ENCODE measurements at regions not wholly inside any gene's neighbourhood (a gene's known extent, or its start where the extent isn't known, plus 50 kb on each side); places are given as distances from the start of the nearest gene placed in this dataset.

DNA sequence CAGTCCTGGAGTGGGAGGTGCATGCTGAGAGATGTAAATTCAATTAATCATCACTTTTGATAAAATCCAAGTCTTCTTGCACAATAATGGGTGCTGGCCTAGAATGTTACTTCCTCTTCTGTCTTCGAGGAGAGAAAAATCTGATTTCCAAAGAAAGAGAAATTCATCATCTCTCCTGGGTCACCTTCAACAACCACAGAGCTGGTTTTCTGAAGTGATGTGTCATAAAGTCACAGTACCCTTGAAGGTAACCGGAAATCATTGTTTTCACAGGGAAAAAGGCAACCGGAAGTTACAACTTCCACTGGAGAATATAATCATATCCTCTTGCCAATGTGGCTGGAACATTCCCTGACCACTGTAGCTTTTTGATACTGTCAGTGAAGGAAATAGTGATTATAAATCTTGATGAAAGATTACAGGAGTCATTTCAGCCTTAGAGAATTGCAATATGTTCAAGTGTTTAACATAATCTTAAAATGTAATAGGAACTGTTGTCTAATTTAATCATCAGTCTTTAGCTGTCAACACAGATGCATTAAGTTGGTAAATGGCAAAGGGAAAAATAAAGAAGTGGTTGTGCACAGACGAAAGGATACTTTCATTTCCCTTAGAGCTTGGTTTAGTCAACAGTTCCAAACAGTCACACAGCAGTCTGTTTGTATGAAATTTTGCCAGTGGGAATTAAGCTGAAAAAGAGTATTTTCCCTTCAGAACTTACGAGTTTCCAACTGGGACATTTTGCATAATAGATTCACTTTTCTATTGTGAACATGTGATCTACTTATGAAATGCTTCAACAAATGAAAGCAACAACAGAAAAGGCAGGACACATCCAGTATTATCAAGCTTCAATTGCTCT is 106.5 kb upstream of the SLC4A7 start:
- no peak for DNase-seq (ENCODE audit: low spot score)

DNA sequence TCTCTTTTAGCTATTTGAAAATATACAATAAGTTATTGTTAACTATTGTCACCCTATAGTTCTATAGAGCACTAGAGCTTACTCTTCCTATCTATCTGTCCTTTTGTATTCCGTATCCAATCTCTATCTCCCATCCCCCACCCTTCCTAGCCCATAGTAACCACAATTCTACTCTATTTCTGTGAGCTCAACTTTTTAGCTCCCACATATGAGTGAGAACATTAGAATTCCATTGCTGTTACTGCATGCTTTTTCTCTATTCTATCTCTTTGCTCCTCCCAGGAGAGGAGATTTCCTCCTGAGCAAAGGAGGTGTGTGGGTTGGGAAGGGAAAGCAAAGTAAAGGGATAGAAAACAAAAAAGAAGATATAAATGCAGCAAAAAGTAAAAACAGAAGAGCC is 105.6 kb upstream of the SLC4A7 start:
- no peak for DNase-seq (ENCODE audit: low spot score)

GRCh38 chr3:27585429-27585828 is 101.2 kb upstream of the SLC4A7 start:
- no peak for DNase-seq (ENCODE audit: low spot score)

- no peak for DNase-seq (ENCODE audit: low spot score)
These were observed 100.7 kb upstream of the SLC4A7 start for GRCh38 chr3:27584874-27585273.

DNA sequence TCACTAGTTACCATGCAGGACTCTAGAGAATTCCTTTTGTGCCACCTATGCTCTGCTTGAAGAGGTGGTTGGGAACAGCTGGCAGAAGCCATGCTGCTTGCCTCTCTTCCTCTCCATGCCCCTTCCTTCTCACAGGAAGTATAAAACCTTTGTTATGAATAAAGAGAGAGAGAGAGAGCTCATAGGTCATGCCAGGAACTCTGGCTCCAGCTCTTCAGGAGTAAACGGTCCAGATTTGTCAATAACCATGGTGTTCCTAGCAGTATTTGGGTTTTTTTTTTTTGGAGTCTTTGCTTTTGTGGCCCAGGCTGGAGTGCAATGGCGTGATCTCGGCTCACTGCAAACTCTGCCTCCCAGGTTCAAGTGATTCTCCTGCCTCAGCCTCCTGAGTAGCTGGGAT is 97.7 kb upstream of the SLC4A7 start:
- DNase-seq (ENCODE audit: low spot score): no peak

DNA sequence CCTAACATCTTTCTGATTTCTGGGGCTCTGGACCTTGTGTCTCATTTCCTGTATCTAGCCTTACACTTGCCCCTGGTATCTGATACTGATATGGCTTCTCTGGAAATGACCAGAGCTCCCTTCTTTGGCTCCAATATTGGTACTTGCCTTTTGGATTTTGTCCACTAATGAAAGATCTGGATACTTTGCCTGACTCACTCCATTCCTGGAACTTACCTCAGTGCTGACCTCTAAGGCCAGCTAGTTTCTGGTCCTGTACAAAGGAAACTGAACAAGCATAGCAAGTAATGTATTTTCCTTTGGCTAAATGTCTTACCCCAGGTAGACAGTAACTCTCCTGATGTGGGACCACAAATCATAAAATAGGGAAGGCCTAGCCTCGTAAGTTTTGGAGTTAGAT is 93.8 kb upstream of the SLC4A7 start:
- no peak for DNase-seq (ENCODE audit: low spot score)

DNA sequence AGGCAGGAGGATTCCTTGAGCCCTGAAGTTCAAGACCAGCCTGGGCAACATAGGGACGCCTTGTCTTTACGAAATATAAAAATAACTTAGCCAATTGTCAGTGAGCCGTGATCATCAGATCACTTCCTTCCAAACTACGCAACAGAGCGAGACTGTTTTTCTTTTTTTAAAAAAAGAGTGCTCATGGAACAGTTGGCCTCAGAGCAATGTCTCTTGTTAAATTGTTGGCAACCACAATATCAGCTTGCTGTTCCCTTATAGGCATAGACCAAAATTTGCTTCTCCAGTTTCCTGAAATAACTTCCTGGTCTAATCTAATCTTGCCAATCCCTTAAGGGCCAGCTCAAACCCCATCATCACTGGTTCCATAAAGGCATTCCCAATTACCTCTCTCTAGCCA is 93.3 kb upstream of the SLC4A7 start:
- DNase-seq (ENCODE audit: low spot score): no peak

DNA sequence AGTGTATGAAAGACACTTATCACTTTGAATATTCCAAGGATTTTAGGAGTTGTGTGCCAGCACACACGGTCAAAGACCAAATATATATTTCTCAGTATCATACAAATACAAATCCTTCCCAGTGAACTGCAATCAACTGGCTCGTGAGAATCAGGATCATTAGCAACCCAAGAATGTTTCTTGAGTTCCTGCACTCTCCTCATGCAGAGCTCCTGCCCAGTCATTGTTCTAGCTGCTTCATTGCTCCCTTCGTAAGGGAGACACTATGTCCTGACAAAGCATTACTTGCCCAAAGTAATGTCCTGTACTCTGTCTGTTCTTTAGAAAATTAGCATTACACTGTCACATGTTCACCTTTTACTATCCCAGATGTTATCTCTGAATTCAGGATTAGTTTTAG is 92.0 kb upstream of the SLC4A7 start:
- no peak for DNase-seq (ENCODE audit: low spot score)

DNA sequence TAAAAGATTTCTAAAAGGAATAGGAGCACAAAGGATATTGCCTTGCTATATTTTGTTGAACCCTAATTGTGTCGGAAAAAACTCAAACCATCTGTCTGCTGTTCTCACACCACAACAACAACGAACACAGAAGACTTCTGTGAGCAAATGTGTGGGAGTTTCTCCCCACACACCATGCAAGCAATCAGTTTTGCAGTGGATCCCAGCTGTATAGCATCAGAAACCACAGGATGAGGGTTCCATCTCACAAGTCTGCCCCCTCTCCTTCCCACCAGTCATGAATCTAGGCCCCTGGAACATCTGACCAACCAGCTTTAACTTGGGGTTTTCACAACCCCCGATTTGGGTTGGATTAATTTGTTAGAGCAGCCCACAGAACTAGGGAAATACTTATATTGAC is 91.3 kb upstream of the SLC4A7 start:
- no peak for DNase-seq (ENCODE audit: low spot score)

GRCh38 chr3:27574438-27574795 is 90.2 kb upstream of the SLC4A7 start:
- DNase-seq (ENCODE audit: low spot score): no peak

DNA sequence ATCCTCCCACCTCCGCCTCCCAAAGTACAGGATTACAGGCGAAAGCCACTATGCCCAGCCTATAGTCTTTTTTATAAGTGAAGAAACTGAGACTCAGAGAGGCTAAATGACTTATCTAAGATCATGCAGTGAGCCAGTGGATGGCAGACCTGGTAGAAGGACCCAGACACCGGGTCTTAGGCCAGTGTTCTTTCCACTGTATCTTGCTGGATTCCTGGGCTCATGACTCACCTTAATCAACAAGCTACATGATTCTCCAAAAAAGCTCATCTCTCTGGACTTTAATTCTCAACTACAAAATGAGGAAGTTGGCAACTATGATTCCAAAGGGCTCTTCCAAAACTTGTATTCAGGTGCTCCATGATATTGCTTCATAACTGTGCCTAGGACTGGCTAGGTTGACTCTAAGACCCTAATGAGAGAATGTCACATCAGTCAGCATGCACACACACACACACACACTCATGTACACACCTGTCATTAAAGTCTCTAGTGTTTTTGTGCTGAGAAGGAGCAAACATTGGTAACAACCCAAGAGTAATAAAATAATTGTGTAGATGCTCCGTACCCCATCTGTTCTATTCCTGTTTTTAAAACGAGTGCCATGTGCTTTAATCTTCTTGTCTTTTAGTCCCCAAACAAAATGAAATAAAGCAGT is 89.7 kb upstream of the SLC4A7 start:
- DNase-seq (ENCODE audit: low spot score): no peak

GRCh38 chr3:27573138-27573537 is 89.0 kb upstream of the SLC4A7 start:
- no peak for DNase-seq (ENCODE audit: low spot score)

DNA sequence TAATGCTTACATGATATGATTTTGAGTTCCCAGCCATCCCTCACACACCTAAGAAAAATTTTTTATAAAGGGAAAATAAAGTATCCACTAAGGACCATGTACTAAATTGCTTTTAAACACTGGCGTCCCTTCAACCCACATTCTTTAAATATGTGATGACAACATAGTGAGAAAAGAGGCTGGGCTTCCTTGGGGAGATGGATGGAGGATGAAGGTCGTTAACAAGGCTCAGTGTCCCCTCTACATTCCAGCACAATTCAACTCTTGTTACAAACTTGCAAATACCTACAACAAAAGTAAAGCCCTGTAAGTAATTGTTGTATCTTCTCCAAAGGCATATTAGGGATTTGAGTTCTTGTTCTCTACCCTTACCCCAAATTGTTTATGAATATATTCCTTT is 87.2 kb upstream of the SLC4A7 start:
- no peak for DNase-seq (ENCODE audit: low spot score)

GRCh38 chr3:27570421-27571106 is 86.4 kb upstream of the SLC4A7 start:
- DNase-seq (ENCODE audit: low spot score): no peak

- no peak for DNase-seq (ENCODE audit: low spot score)
These were observed 84.2 kb upstream of the SLC4A7 start for GRCh38 chr3:27568393-27568792.

GRCh38 chr3:27567251-27567650 is 83.1 kb upstream of the SLC4A7 start:
- DNase-seq (ENCODE audit: low spot score): no peak

- no peak for DNase-seq (ENCODE audit: low spot score)
These were observed 81.1 kb upstream of the SLC4A7 start for GRCh38 chr3:27565201-27565852.

DNA sequence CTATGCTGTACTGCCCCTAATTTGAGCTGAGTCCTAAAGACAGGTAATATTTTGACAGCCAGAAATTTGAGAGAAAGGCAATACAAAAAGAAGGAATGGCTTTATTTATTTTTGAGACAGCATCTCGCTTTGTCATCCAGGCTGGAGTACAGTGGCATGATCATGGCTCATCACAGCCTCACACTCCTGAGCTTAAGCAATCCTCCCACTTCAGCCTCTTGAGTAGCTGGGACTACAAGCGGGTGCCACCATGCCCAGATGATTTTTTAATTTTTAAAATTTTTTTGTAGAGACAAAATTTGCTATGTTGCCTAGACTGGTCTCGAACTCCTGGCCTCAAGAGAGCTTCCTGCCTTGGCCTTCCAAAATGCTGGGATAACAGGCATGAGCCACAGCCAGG is 77.4 kb upstream of the SLC4A7 start:
- no peak for DNase-seq (ENCODE audit: low spot score)

DNA sequence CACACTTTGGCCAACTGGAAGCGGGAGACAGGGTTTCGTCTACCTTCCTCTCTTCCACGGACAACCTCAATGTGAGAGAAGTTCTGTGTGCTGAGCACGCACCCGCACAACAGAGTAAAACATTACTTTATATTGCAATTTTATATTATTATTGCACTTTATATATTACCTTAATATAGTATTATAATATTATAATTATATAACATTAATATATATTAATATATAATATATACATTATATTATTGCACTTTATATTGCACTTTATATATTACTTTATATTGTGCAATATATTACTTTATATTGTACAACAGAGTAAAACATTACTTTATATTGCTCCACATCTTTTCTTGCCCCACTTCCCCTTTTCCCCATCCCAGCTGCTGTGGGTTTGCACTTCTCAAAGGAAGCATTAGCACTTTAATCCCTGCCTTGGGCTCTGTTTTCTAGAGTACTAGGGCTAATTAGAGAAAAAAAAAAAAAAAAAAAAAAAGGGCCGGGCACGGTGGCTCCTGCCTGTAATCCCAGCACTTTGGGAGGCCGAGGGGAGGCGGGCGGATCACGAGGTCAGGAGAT is 76.4 kb upstream of the SLC4A7 start:
- DNase-seq (ENCODE audit: low spot score): no peak

DNA sequence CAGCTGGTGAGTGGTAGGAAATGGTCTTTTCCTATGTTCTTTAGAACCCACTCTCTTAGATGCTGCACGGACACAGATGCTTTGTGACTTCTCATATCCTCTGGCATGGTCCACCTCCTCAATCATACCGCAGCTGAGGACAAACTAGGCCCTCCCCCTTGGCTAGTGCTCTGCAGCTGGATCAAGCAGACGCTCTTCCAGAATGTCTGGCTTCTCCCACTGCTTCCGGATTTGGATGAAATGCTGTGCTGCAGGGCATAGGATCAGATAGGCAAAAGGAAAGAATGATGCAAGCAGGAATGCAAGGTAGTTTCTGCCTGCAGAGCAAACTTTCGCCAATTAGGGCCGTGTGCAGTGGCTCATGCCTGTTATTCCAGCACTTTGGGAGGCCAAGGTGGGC is 75.7 kb upstream of the SLC4A7 start:
- no peak for DNase-seq (ENCODE audit: low spot score)

- no peak for DNase-seq (ENCODE audit: low spot score)
These were observed 75.2 kb upstream of the SLC4A7 start for GRCh38 chr3:27559381-27559780.

DNA sequence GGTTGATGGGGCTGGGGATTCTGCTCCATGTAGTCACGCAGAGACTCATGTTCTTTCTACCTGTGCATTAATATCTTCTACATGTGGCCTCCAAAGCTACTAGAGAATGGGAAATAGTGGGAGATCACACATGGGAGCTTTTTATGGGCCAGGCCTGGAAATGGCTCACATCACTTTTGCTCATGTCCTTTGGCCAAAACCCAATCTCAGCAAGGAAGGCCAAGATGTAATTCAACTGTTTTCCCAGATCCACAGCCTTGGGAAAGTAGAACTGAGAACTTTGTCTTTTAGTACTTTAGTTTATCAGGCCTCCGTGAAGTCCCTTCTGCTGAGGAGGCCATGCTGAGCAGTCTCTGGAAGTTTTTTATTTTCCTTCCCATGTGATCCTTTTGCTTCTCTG is 73.2 kb upstream of the SLC4A7 start:
- DNase-seq (ENCODE audit: low spot score): no peak

Measured in RKO (cell line).